Right atrium auricular region (tissue), 2 donors: ENCODE measurements at regions not wholly inside any gene's neighbourhood (a gene's known extent, or its start where the extent isn't known, plus 50 kb on each side); places are given as distances from the start of the nearest gene placed in this dataset.
"Not testable (repeated sequence)": the region's sequence is repeated elsewhere in the genome, so short reads cannot be mapped to it uniquely, and the experiment has no call there.

Experiments
- DNase-seq: peaks from one replicate; pipeline ENCODE4 v3.0.0-alpha.2; 2019; ENCODE audit warnings: low spot score
- H3K27ac ChIP-seq, 2 donors: fragments of 200-600 bp; sonication (generic); 1 replicate in 1 of 2; 2 replicates in 1 of 2; pipeline ENCODE4 v1.5.1; 2016 to 2019
- H3K27me3 ChIP-seq, 2 donors: fragments of 200-600 bp; sonication (generic); one replicate each; pipeline versions ENCODE4 v1.5.1 to v1.6.0; 2017 to 2019
- H3K36me3 ChIP-seq: fragments of 200-600 bp; sonication (generic); one replicate; pipeline ENCODE4 v1.5.1; 2016
- H3K4me1 ChIP-seq, 2 donors: fragments of 200-600 bp; sonication (generic); one replicate each; pipeline versions ENCODE4 v1.5.1 to v1.6.0; 2017 to 2019
- H3K4me3 ChIP-seq, 2 donors: fragments of 200-600 bp; sonication (generic); 1 replicate in 1 of 2; 2 replicates in 1 of 2; pipeline ENCODE4 v1.5.1; 2017 to 2019; ENCODE audit warnings: mild to moderate bottlenecking in 1 of 2, moderate library complexity in 1 of 2
- H3K9me3 ChIP-seq, 2 donors: fragments of 200-600 bp; sonication (generic); one replicate each; pipeline ENCODE4 v1.5.1; 2019
- CTCF ChIP-seq, 2 donors: fragments of 200-600 bp; sonication (generic); IDR thresholded peaks; one replicate each; pipeline ENCODE4 v1.5.1; 2019; ENCODE audit warnings: antibody characterized with exemption in 2 of 2

GRCh38 chr10:78605800-78606350, 462.9 kb upstream of the ZMIZ1 start:
- Histone ChIP-seq H3K27ac (no peak overlapping the region), H3K4me3 (no peak overlapping the region), H3K9me3 (peaks cover 0 to 16% of the 10 kb centered on the region in 2 donors), H3K36me3 (no peaks in the 10 kb centered on the region), H3K27me3 (no peaks in the 10 kb centered on the region), H3K4me1 (no peaks in the 10 kb centered on the region)
- DNase-seq = no peak
- TF ChIP-seq CTCF (IDR thresholded peaks at IDR 0.05) = no peak

GRCh38 chr10:78606766-78607165, 462.0 kb upstream of the ZMIZ1 start:
- H3K9me3 ChIP-seq = peaks cover 0 to 16% of the 10 kb centered on the region in 2 donors
- DNase-seq, H3K27me3 ChIP-seq, H3K36me3 ChIP-seq, H3K4me3 ChIP-seq, H3K27ac ChIP-seq, H3K4me1 ChIP-seq: not testable (repeated sequence)

- Histone ChIP-seq H3K4me3 (no peak overlapping the region), H3K36me3 (no peaks in the 10 kb centered on the region), H3K27me3 (no peaks in the 10 kb centered on the region), H3K9me3 (peaks cover 0 to 16% of the 10 kb centered on the region in 2 donors), H3K27ac (no peak overlapping the region), H3K4me1 (no peaks in the 10 kb centered on the region)
- no peak for TF ChIP-seq CTCF (IDR thresholded peaks at IDR 0.05)
- DNase-seq = no peak
These were observed 458.8 kb upstream of the ZMIZ1 start for GRCh38 chr10:78609976-78610375.

- Histone ChIP-seq H3K27me3 (no peaks in the 10 kb centered on the region), H3K9me3 (peaks cover 0 to 16% of the 10 kb centered on the region in 2 donors), H3K27ac (no peak overlapping the region), H3K4me3 (no peak overlapping the region), H3K36me3 (no peaks in the 10 kb centered on the region), H3K4me1 (peaks cover 0 to 4% of the 10 kb centered on the region in 2 donors)
- TF ChIP-seq CTCF (IDR thresholded peaks at IDR 0.05) = no peak
- no peak for DNase-seq
These were observed 455.6 kb upstream of the ZMIZ1 start for GRCh38 chr10:78613132-78613531.

- peaks cover 0 to 9% of the 10 kb centered on the region in 2 donors for H3K9me3 ChIP-seq
These were observed 454.5 kb upstream of the ZMIZ1 start for GRCh38 chr10:78614267-78614666.

GRCh38 chr10:78614744-78615143, 454.0 kb upstream of the ZMIZ1 start:
- Histone ChIP-seq H3K4me3 (no peak overlapping the region), H3K9me3 (peaks cover 0 to 5% of the 10 kb centered on the region in 2 donors), H3K27me3 (no peaks in the 10 kb centered on the region), H3K27ac (no peak overlapping the region), H3K4me1 (peaks cover 0 to 4% of the 10 kb centered on the region in 2 donors), H3K36me3 (no peaks in the 10 kb centered on the region)
- DNase-seq = no peak
- TF ChIP-seq CTCF (IDR thresholded peaks at IDR 0.05) = no peak

More at GRCh38 chr10:78614267-78614666, 454.5 kb upstream of the ZMIZ1 start:
- no peak for DNase-seq
- H3K4me1 ChIP-seq = peaks cover 0 to 4% of the 10 kb centered on the region in 2 donors
- no peaks in the 10 kb centered on the region for H3K36me3 ChIP-seq
- no peak overlapping the region for H3K27ac ChIP-seq
- H3K4me3 ChIP-seq = no peak overlapping the region
- TF ChIP-seq CTCF (IDR thresholded peaks at IDR 0.05) = no peak
- H3K27me3 ChIP-seq = no peaks in the 10 kb centered on the region
